ENCODE measurements at regions not wholly inside any gene's neighbourhood (a gene's known extent, or its start where the extent isn't known, plus 50 kb on each side); places are given as distances from the start of the nearest gene placed in this dataset.
"Not testable (repeated sequence)": the region's sequence is repeated elsewhere in the genome, so short reads cannot be mapped to it uniquely, and the experiment has no call there.

GRCh38 chr2:226185616-226186211 is 613.9 kb downstream of the IRS1 start:
- DNase-seq: no peak

GRCh38 chr2:226184940-226185615 is 614.5 kb downstream of the IRS1 start:
- no peak for DNase-seq

- no peak for DNase-seq
These were observed 615.1 kb downstream of the IRS1 start for GRCh38 chr2:226184540-226184939.

GRCh38 chr2:226183550-226183949 is 616.1 kb downstream of the IRS1 start:
- DNase-seq: no peak

- no peak for DNase-seq
These were observed 616.6 kb downstream of the IRS1 start for GRCh38 chr2:226183033-226183432.

GRCh38 chr2:226181909-226182308 is 617.7 kb downstream of the IRS1 start:
- DNase-seq: no peak

GRCh38 chr2:226180281-226180884 is 619.2 kb downstream of the IRS1 start:
- no peak for DNase-seq

GRCh38 chr2:226179010-226179409 is 620.6 kb downstream of the IRS1 start:
- DNase-seq: no peak

GRCh38 chr2:226176283-226176984 is 623.2 kb downstream of the IRS1 start:
- no peak for DNase-seq

- no peak for DNase-seq
These were observed 625.2 kb downstream of the IRS1 start for GRCh38 chr2:226174390-226174789.

GRCh38 chr2:226172939-226173338 is 626.7 kb downstream of the IRS1 start:
- DNase-seq: no peak

- no peak for DNase-seq
These were observed 627.3 kb downstream of the IRS1 start for GRCh38 chr2:226172309-226172708.

- DNase-seq: no peak
These were observed 629.7 kb downstream of the IRS1 start for GRCh38 chr2:226169751-226170581.

- DNase-seq: no peak
These were observed 631.0 kb downstream of the IRS1 start for GRCh38 chr2:226168496-226169160.

- no peak for DNase-seq
These were observed 635.1 kb downstream of the IRS1 start for GRCh38 chr2:226164512-226164911.

- DNase-seq: not testable (repeated sequence)
These were observed 639.0 kb downstream of the IRS1 start for GRCh38 chr2:226160617-226161016.

- DNase-seq: no peak
These were observed 639.6 kb downstream of the IRS1 start for GRCh38 chr2:226159875-226160479.

GRCh38 chr2:226158940-226159339 is 640.7 kb downstream of the IRS1 start:
- DNase-seq: no peak

- DNase-seq: no peak
These were observed 641.4 kb downstream of the IRS1 start for GRCh38 chr2:226158229-226158628.

GRCh38 chr2:226155093-226155875 is 644.3 kb downstream of the IRS1 start:
- no peak for DNase-seq

GRCh38 chr2:226154610-226155009 is 645.0 kb downstream of the IRS1 start:
- no peak for DNase-seq

All from NCI-H2107 (cell line).